ENCODE measurements at regions not wholly inside any gene's neighbourhood (a gene's known extent, or its start where the extent isn't known, plus 50 kb on each side); places are given as distances from the start of the nearest gene placed in this dataset.

DNA sequence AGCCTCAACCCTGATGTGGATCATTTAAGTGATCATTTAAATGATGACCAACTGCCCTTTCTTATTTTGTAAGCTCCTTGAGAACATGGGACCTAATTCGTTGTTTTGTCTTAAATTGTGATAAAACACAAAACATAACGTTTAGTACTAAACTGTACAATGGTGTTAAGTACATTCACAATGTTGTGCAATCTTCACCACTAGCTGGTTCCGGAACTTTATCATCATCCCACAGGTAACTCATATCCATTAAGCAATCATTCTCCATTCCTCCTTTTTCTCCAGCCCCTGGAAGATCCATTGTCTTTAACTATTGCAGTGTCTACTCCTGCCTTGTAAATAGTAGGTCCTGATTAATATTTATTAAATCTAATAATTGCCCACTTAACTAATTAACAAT lies 460.5 kb upstream of the BRINP1 start:
- no peak overlapping the region for H3K4me2 ChIP-seq (ENCODE audit: low read length)
- H4K20me1 ChIP-seq (ENCODE audit: insufficient read depth, low read length), result no peaks in the 10 kb centered on the region
- H2AFZ ChIP-seq (ENCODE audit: low read length), result no peak overlapping the region
- no peaks in the 10 kb centered on the region for H3K79me2 ChIP-seq (ENCODE audit: insufficient read depth, low read length)
- no peaks in the 10 kb centered on the region for H3K9me3 ChIP-seq (ENCODE audit: low read length)
- H3K4me3 ChIP-seq (ENCODE audit: low read depth, low read length, poor library complexity, severe bottlenecking), result no peak overlapping the region
- H3K36me3 ChIP-seq (ENCODE audit: insufficient read depth, low read length), result no peaks in the 10 kb centered on the region
- H3K27ac ChIP-seq (ENCODE audit: low read depth, low read length, poor library complexity, severe bottlenecking), result no peak overlapping the region
- no peaks in the 10 kb centered on the region for H3K27me3 ChIP-seq (ENCODE audit: insufficient read depth, low read length)
- no peaks in the 10 kb centered on the region for H3F3A ChIP-seq (ENCODE audit: insufficient read depth, low read length)
- H3K4me1 ChIP-seq (ENCODE audit: insufficient read depth, low read length, severe bottlenecking), result no peaks in the 10 kb centered on the region
- no peak for TF ChIP-seq CTCF (IDR thresholded peaks at IDR 0.05; ENCODE audit: low read length)
- TF ChIP-seq EZH2 (IDR thresholded peaks at IDR 0.05; ENCODE audit: borderline replicate concordance, low read length), result no peak
- no peak overlapping the region for H3K9ac ChIP-seq (ENCODE audit: low read length)
- H3K9me2 ChIP-seq (ENCODE audit: low read depth, low read length), result no peaks in the 10 kb centered on the region

DNA sequence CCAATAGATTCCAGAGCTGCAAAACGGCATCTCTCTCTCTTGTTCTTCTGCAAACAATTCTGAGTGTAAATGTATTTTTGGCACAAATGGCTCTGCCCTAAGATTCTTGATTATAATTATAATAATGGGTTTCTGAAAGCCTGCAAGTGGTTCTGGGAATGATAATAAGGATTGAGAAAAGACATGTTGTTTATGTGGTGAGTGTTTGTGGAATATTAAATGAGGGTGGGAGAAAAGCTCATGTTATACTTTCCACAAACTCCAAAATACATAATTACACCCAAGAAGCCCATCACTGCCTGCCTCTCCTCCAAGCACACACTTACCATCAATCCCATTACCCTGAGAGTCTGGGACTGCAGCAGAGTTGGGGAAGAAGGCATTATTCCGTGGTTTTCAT lies 460.0 kb upstream of the BRINP1 start:
- Histone ChIP-seq H3K9ac (ENCODE audit: low read length) (no peak overlapping the region), H3K27me3 (ENCODE audit: insufficient read depth, low read length) (no peaks in the 10 kb centered on the region), H3K4me2 (ENCODE audit: low read length) (no peak overlapping the region), H4K20me1 (ENCODE audit: insufficient read depth, low read length) (no peaks in the 10 kb centered on the region), H2AFZ (ENCODE audit: low read length) (no peak overlapping the region), H3K4me1 (ENCODE audit: insufficient read depth, low read length, severe bottlenecking) (no peaks in the 10 kb centered on the region), H3K36me3 (ENCODE audit: insufficient read depth, low read length) (no peaks in the 10 kb centered on the region), H3K9me3 (ENCODE audit: low read length) (no peaks in the 10 kb centered on the region), H3K9me2 (ENCODE audit: low read depth, low read length) (no peaks in the 10 kb centered on the region), H3K4me3 (ENCODE audit: low read depth, low read length, poor library complexity, severe bottlenecking) (no peak overlapping the region), H3K27ac (ENCODE audit: low read depth, low read length, poor library complexity, severe bottlenecking) (no peak overlapping the region), H3K79me2 (ENCODE audit: insufficient read depth, low read length) (no peaks in the 10 kb centered on the region), H3F3A (ENCODE audit: insufficient read depth, low read length) (no peaks in the 10 kb centered on the region)
- TF ChIP-seq EZH2 (IDR thresholded peaks at IDR 0.05; ENCODE audit: borderline replicate concordance, low read length) (no peak), CTCF (IDR thresholded peaks at IDR 0.05; ENCODE audit: low read length) (no peak)

DNA sequence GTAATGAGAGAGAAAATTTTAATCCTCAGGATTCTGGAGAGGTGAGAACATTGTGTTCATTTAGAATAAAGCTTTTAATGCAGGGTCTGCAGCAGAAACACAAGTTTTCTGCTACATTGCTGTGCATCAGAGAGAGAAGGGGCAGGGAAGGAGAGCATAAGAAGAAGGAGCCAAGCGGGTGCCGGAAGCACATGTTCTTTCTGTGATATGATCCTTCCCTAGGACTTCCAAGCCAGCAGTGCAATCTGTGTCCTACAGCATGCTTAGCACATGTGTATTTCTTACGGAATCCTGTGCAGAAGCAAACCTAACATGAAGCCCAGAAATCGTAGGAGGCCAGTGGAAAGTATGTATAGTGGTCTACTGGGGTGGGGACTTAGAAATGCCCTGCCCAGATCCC lies 458.3 kb upstream of the BRINP1 start:
- no peak overlapping the region for H2AFZ ChIP-seq (ENCODE audit: low read length)
- no peaks in the 10 kb centered on the region for H3K36me3 ChIP-seq (ENCODE audit: insufficient read depth, low read length)
- H3F3A ChIP-seq (ENCODE audit: insufficient read depth, low read length), result no peaks in the 10 kb centered on the region
- H3K27ac ChIP-seq (ENCODE audit: low read depth, low read length, poor library complexity, severe bottlenecking), result no peak overlapping the region
- TF ChIP-seq CTCF (IDR thresholded peaks at IDR 0.05; ENCODE audit: low read length) (no peak), EZH2 (IDR thresholded peaks at IDR 0.05; ENCODE audit: borderline replicate concordance, low read length) (no peak)
- H3K9me3 ChIP-seq (ENCODE audit: low read length), result no peaks in the 10 kb centered on the region
- H3K9me2 ChIP-seq (ENCODE audit: low read depth, low read length), result no peaks in the 10 kb centered on the region
- no peak overlapping the region for H3K4me3 ChIP-seq (ENCODE audit: low read depth, low read length, poor library complexity, severe bottlenecking)
- H3K9ac ChIP-seq (ENCODE audit: low read length), result no peak overlapping the region
- no peaks in the 10 kb centered on the region for H3K4me1 ChIP-seq (ENCODE audit: insufficient read depth, low read length, severe bottlenecking)
- no peaks in the 10 kb centered on the region for H3K27me3 ChIP-seq (ENCODE audit: insufficient read depth, low read length)
- no peaks in the 10 kb centered on the region for H3K79me2 ChIP-seq (ENCODE audit: insufficient read depth, low read length)
- H3K4me2 ChIP-seq (ENCODE audit: low read length), result no peak overlapping the region
- no peaks in the 10 kb centered on the region for H4K20me1 ChIP-seq (ENCODE audit: insufficient read depth, low read length)

Data from OCI-LY1 (cell line).